DMS53 treated with DMSO at 0.1 percent for 48 hours (cell line): ENCODE measurements at regions not wholly inside any gene's neighbourhood (a gene's known extent, or its start where the extent isn't known, plus 50 kb on each side); places are given as distances from the start of the nearest gene placed in this dataset.
"Not testable (repeated sequence)": the region's sequence is repeated elsewhere in the genome, so short reads cannot be mapped to it uniquely, and the experiment has no call there.

Experiments
- DNase-seq: peaks from one replicate; lab custom pipeline; 2025; ENCODE audit not compliant: unreplicated experiment; lab: John Stamatoyannopoulos, UW

DNA sequence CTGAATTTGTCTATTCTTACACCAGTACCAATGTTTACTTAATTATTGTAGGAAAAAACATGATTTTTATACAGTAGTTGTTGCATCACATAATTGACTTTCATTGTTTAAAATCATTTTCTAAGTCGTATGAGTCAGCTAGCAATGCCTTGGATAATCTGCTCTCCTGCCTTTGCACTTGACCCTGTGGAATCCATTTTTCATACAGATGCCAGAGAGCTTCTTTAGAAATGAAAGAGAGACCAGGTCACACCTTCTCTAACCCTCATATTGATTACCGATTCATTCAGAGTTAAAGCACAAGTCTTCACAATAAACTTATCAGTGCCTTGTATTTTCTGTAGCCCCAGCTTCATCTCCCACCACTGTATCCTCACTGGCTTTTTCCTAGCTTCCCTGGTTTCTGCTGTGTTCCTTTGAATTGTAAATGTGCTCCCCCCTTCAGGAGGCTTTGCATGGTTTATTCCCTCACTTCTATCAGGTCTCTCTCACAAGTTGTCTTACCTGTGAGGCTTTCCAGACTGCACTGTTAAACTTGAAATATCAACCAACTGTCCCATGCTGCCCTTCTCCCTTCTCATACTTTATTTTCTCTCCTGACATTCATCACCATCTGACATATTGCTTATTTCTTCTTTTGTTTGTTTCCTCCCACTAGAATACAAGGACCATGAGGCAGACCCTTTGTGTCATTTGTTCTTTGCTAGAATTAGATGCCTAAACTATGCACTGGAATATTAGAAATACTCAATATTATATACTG, 662.0 kb upstream of the GBE1 start:
- DNase-seq, result no peak

DNA sequence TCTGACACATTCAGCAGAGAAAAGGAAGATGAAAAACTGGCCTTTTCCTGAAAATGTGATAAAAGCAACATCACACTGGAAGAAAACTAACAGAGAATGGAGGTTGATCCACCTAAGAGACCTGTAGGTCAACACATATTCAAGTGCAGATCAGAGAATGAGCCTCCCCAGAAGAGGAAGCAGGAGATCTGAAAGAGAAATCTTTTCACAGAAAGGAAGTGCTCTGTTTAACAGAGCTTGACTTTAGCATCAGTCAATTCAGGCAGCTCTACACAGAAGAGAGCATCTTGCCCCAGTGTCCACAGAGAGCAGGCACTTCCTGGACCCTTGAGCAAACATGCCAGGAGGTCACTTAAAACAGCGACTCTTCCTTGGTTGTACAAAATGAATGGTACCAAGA, 655.4 kb upstream of the GBE1 start:
- no peak for DNase-seq

DNA sequence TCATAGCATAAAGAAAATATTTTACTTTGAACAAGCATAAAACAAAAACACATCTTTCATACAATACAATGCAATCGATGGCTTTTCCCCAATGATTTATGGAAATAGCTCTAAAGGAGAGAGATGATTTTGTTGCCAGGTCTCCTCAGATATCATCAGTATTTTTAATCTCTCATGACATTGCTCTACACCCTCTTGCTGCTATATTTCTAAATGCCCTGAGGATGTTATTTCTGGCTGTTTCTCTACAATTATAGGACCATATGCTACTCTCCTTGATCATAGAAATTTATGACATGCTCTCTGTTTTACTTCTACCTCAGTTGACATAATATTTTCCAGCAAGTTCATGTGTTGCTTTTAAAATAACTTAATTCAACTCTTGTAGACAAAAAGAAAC, 654.9 kb upstream of the GBE1 start:
- no peak for DNase-seq

DNA sequence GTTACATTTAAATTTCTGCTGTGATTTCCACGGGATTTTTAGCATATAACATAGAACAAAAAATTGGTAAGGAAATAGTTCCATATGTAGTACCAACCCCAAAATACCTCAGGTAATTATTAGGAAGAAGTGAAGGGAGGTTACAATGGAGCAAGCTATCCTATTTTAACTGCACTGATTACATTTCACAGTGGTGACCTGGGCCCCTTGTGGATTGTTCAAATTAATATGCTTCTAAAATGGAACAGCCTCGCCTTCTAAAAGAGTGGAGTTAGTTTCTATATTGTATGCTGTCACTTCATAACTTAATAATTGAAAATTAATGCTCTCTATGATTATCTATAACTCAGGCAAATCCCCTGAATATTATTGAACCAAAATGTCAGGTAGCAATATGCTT, 651.7 kb upstream of the GBE1 start:
- DNase-seq, result no peak

DNA sequence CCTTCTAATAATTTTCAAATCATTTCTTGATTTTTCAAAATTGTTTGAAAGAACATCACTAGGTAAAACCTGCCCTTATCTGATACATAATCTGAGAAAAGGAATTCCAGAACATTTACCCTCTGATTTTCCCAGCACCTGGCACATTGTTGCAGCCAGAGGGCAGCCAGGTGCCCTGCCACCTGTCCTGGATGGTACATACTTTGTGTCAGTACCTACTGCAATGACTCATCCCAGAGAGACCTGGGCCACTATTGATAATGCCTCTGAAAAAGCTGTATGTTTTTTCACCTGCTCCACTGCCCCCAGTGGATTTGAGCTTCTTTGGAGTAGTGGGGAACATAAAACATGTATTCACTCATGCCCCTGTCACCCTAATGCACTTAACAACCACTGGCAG, 648.9 kb upstream of the GBE1 start:
- peak; percentile 12 for DNase-seq

DNA sequence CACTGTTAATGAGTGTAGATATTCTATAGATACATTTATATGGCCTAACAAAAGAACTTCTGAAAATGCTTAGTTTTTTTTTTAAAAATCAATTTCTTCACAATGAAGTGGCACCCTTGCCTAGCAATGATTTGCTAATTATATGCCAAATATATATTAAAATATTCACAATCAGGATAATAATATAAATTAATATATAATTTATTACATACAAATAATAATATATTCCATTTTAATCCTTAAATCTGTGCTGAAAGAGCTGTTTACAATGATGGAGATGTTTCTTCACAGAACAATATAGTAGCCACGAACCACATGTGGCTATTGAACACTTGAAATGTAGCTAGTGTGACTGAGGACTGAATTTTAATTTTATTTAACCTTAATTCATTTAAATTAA, 648.4 kb upstream of the GBE1 start:
- no peak for DNase-seq

DNA sequence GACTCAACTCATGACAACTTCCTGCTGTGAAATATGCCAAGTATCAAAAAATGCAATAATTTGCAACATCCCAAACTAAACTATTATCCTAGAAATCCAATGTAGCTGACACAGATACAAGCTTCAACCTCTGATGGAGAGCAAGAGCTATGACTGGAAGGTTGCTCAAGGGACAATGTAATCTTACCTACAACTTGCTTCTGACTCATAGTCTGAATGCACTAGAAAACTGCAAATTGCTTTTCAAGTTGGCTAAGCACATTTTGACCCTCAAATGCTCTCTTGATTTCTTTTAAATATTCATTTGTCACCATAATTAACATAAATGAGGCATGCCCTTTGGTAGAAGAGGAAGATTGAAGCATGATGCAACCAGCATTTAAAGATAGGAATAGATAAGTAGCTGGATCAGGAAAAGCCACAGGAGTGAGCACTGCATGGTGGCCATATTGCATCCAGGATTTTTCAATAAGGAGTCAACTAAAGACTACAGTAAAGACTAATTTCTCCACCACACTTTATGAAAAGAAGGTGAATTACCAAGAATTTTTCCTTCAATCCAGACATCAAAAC, 630.8 kb upstream of the GBE1 start:
- no peak for DNase-seq

DNA sequence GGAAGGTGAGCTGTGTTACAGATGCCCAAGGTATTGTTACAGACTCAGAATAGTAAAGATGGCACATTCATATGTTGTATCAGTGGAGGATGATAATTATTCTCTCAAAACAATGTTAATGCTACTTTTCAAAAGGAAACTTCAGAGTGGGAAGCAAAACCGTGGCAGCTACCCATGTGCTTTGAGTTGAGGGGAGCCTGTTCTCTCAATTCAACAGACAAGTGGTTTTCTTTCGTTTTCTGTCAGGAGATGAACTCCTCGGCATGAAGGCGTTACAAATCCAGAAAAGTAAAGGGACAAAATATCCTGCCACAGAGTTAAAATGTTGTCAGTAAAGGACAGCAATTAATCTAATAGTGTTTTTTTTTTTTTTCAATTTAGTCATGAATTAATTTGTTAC, 629.4 kb upstream of the GBE1 start:
- no peak for DNase-seq

DNA sequence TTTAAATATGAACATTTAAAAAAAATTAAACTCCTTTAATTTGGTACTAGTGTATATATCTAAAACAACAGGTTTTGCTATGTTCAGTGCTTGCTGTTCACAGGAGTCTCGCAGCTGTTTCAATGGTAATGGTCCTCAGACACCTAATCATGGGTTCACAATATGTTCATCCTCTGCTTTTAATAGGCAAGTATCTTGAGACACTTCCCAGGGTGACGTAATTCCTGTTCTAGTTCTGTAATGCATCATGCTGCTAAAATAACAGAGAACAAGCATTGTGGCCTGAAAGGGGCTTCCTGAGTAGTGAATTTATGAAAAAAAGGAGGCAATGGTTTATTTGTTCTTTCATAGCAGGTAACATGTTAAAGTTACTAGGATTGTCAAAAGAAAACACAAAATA, 625.2 kb upstream of the GBE1 start:
- DNase-seq, result no peak

DNA sequence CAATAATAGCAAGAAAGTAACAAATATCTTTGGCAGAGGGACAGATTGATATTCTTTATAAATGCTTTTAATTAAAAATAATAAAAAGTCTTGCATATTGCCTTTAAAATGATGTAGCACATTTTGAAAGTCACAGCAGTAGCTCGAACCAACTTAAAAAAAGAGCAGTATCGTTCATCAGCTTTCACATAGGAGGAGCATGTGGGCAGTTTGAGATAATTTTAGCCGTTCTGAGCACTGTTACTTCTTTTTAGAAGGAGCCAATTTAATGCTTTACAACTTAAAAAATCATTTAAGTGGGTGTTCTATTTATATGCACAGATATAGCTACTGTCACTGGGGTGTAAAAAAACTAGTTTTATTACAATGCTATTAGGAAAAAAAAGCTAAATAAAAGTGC, 622.7 kb upstream of the GBE1 start:
- DNase-seq, result no peak

DNA sequence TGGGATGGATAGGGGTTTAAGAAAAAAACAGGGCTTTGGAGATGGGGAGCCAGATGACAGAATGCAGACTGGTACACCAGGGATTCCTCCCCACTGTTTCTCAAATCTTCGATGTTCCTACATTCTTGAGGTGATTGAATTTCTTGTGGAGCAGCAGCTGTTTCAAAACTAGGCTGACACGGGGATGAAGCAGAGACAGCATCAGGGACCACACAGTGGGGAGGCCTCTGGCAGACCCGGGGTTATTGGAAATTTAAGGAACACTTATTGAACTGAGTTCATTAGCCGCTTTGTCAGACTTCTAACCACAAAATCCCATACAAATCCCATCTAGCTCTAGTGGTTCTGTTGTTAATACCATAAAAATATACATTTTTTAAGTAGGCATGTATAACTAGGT, 621.4 kb upstream of the GBE1 start:
- DNase-seq, result no peak

DNA sequence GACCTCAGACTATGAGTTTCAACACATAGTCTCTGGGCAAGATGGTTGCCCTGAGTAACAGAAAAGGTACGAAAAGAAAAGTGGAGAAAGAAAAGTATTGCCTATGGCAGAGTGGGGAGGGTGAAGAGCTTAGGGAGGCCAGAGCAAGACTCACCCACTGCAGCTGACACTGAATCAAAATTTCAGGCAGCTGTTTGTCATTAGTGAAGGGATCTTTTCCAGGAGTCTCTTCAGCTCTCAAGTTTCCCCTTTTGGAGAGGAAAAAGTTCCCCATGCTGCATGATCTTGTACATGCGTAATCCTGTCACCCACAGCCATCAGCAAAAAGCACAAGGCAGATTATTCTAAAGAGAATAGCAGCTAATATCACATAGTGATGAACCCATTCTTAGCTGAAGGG, 616.9 kb upstream of the GBE1 start:
- no peak for DNase-seq

DNA sequence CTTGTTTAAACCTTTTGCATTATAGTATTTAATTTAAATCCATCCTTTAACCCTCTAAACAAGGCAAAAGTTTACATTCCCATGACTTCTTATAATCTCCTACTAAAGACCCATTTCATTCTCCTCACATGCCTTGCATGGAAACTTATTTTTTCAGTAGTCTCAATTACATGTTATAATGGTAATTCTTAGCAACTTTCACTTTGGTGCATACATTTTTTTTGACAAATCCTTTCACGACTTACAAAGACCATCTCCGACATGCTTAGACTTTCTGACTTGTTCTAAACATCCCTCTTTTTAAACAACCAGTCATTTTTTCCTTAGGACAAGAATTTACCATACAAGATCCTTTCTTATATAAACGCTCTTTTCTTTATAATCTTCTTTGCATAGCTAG, 615.4 kb upstream of the GBE1 start:
- no peak for DNase-seq

DNA sequence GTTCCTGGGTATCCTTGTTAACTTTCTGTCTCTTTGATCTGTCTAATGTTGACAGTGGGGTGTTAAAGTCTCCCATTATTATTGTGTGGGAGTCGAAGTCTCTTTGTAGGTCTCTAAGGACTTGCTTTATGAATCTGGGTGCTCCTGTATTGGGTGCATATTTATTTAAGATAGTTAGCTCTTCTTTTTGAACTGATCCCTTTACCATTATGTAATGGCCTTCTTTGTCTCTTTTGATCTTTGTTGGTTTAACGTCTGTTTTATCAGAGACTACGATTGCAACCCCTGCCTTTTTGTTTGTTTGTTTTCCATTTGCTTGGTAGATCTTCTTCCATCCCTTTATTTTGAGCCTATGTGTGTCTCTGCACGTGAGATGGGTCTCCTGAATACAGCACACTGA, 612.4 kb upstream of the GBE1 start:
- DNase-seq, result not testable (repeated sequence)

DNA sequence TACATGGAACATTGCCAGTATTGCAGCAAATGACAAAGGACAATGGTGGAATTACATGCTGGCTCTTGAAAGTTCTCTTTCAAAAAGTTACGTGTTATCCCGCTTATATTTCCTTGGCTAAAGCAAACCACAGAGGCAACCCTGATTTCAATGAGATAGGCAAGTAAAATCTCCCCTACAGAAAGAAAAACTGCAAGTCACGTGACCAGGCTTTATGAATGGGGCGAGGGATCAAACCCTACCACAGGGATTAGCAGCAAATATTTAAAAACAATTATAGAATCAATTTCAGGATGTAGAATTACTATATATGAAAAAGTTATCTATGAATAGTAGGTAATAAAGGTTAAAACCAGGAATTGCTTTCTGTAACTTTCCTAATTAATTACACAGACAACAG, 603.4 kb upstream of the GBE1 start:
- DNase-seq, result no peak

DNA sequence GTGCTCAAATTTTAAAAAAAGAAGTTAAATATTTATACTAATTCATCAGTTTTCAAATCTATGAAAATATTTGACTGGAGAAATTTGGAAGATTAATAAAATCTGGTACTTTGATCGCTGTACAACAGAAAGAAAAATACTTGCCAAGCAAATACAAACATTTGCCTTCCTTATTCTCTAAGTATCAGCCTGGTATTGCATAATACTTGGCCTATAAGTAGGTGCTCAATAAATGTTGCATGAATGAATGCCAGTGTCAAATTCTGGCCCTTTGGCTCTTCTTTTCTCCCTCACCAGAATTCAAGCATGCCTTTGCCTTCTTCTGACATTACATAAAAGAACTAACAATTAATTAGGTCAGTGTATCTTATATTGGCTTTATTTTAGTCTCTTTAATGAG, 601.7 kb upstream of the GBE1 start:
- DNase-seq, result no peak

DNA sequence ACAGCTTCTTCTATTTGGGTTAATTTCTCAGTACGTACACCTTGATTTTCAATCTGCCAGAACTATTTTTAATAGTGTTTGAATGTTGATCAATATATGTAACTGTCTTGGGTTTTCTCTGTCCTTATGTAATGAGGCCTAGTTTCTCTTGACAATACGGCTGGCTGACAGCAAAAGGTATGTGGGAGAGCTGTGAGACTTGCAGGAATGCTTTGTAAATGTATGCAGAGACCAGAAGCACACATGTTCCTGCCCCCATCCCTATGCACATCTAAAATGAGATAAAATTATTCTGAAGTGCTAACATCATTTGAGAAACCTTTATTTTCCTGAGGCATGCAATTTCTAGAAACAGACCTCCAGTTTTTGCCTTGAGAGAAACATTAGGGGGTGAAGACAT, 593.8 kb upstream of the GBE1 start:
- DNase-seq, result no peak

DNA sequence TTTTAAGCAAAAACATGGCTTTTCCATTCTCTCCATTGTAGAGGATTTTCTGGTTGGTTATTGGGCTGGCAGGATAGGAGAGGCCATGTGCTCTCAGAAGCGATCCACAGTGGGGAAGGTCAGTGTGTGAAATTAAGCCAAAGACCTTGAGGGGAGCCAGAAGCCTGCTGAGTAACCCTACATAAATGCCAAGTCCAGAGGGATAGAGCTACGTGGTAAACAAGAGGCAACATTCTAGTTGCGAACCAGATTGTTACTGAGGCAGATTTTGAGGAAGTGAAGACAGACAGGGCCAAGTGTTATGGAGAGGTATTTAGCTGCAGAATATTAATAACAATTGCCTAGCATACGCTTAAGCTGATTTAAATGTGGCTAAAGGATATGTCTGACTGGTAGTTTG, 592.8 kb upstream of the GBE1 start:
- DNase-seq, result no peak

DNA sequence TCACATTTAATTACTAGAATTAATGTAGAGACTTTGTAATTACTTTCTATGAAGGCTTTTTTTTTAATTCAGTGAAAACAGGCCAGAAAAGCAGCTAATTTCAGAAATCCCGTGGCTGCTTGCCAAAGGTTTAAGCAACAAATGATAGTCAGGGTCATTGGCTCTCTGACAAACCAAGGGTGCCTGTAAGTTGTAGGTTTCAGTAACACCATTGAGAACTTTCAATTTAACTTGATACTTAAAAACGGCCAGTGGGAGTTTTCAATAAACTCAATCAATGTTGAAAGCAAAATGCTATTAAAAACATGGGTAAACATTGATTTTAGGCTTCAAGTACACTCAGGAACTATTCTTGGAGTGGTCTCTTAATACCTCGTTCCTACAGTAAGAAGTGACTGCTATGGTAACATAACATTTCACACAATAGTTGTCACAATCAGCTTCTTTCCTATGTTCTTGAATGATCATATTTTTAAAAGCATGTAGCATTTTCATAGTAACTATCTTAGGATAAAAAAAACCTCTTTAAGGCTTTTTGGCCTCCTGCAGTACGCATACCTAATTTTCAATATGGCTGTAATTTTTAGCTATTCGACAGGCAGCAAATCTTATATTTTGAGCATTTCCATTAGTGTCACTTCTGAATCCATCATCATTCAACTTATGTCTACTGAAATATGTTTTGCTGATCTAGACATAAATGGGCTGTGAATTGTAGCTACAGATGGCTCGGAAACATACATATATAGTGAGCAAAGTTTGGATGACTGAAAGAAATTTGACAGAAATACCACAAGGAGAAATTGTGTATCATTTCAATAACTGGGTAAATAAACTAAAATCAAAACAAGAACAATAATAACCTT, 592.1 kb upstream of the GBE1 start:
- no peak for DNase-seq

DNA sequence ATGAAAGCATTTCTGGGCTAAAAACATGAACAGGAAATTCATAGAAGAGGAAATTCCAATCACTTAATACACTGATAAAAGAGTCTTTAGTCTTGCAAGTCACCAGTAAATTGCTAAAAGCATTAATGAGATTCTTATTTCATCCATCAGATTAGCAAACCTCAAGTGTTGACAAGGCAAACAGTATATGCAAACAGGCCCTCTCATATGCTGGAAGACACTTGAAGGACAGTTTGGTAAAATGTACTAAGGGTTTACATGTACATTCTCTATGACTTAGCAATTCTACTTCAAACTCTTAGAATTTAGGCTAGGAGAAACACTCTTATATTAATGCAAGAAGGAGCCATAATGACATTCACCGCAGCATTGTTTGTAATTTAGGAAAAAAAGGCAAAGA, 586.1 kb upstream of the GBE1 start:
- DNase-seq, result no peak

DNA sequence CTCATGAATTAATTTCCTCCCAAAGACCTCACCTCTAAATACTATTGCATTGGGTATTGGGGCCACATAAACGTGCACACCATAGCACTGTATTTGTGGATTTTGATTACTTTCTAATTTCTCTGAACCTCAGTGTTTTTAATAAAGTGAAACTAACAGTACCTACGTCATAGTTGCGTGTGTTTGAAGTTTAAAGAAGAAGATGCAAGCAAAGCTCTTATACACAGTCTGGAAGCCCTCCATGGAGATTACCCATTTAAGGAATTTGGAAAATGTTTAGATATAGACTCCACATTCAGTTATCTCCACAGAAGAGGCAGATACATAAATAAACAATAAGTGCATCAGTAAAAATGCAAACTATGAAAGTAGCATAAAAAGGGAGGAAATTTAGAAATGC, 581.1 kb upstream of the GBE1 start:
- DNase-seq, result no peak

DNA sequence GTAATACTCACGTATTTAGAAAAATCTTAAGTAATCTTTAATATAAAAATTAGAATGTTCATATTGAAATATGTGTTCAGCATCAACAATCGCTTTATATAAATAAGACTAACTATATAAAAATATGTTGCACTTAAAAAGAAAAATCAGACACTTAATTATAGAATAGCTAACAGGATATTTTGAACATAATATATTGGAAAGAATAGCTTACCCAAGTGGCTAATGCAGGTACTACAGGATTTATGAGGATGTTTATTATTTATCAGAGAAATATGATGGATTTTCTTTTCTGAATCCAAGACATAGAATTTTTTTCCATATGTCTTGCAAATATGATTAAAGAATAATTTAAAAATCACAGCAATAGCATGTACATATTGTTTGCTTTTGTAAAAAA, 567.9 kb upstream of the GBE1 start:
- no peak for DNase-seq
